22Rv1 (cell line): ENCODE measurements at regions not wholly inside any gene's neighbourhood (a gene's known extent, or its start where the extent isn't known, plus 50 kb on each side); places are given as distances from the start of the nearest gene placed in this dataset.

ENCODE experiments used
- ZFX ChIP-seq: fragments of 450-650 bp; IDR thresholded peaks from 2 replicates; pipeline ENCODE4 v1.6.1; 2017; ENCODE audit warnings: antibody characterized with exemption, borderline replicate concordance
- TF ChIP-seq, protein P1 (sequence below): fragments of 450-650 bp; IDR thresholded peaks from 2 replicates; pipeline ENCODE4 v1.5.1; 2017; ENCODE audit warnings: mild to moderate bottlenecking

DNA sequence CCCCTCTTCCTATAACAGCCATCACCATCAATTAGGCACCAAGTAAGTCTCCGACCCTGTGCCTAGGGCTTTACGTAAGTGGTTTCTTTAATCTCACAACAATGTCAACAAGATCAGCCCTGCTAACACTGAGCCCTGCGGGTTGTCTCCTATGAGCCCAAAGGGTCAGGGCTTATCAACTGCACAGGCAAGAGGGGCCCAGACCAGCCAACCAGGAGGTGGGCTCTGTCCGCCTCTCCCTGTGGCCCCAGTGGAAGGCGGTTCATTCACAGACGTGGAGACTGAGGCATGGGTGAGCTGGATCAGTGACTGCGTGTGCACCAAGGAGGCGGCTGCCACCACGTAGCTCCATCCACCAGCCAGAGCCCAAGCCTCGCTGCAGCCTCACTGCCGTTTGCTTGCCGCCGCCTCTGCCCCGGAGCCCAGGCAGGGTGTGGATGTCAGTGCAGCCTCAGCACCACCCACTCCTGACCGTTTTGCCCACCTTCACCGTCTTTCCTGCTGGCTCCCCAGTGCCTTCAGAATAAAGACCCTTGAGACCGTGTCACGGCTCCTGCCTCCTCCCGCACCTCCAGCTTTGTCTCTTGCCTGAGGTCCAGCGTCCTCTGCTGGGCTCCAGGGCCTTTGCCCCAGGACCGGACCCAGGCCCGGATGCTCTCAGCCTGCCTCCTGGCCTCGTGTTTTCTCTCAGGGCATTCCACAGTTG lies 78.7 kb downstream of the DLL1 start:
- no peak for TF ChIP-seq ZFX
- TF ChIP-seq, protein P1, sequence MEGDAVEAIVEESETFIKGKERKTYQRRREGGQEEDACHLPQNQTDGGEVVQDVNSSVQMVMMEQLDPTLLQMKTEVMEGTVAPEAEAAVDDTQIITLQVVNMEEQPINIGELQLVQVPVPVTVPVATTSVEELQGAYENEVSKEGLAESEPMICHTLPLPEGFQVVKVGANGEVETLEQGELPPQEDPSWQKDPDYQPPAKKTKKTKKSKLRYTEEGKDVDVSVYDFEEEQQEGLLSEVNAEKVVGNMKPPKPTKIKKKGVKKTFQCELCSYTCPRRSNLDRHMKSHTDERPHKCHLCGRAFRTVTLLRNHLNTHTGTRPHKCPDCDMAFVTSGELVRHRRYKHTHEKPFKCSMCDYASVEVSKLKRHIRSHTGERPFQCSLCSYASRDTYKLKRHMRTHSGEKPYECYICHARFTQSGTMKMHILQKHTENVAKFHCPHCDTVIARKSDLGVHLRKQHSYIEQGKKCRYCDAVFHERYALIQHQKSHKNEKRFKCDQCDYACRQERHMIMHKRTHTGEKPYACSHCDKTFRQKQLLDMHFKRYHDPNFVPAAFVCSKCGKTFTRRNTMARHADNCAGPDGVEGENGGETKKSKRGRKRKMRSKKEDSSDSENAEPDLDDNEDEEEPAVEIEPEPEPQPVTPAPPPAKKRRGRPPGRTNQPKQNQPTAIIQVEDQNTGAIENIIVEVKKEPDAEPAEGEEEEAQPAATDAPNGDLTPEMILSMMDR: no peak
